HL-60 (cell line): ENCODE measurements at regions not wholly inside any gene's neighbourhood (a gene's known extent, or its start where the extent isn't known, plus 50 kb on each side); places are given as distances from the start of the nearest gene placed in this dataset.
"Not testable (repeated sequence)": the region's sequence is repeated elsewhere in the genome, so short reads cannot be mapped to it uniquely, and the experiment has no call there.

ENCODE experiments used
- GABPA ChIP-seq: IDR thresholded peaks from 2 replicates; pipeline ENCODE4 v1.6.1; 2012; ENCODE audit warnings: low read depth
- SPI1 ChIP-seq: IDR thresholded peaks from 2 replicates; pipeline ENCODE4 v1.6.1; 2012; ENCODE audit warnings: low read depth, mild to moderate bottlenecking, borderline replicate concordance
- TF ChIP-seq, protein P1 (sequence below): IDR thresholded peaks from one replicate; pipeline ENCODE4 v1.5.1; 2011; ENCODE audit warnings: low read length, control low read depth, inconsistent platforms; ENCODE audit not compliant: insufficient read depth
- TF ChIP-seq, protein P2 (sequence below): IDR thresholded peaks from 2 replicates; pipeline ENCODE4 v1.6.1; 2012; ENCODE audit warnings: low read depth; ENCODE audit not compliant: insufficient replicate concordance

DNA sequence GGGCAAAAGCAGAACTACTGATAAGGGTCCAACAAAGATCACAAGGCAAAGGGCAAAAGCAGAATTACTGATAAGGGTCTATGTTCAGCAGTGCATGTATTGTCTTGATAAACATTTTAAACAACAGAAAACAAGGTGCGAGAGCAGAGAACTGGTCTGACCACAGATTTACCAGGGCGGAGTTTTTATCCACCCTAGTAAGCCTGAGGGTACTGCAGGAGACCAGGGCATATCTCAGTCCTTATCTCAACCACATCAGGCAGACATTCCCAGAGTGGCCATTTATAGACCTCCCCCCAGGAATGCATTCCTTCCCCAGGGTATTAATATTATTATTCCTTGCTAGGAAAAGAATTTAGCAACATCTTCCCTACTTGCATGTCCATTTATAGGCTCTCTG, 138.2 kb upstream of the EDNRB start:
- TF ChIP-seq, protein P1, sequence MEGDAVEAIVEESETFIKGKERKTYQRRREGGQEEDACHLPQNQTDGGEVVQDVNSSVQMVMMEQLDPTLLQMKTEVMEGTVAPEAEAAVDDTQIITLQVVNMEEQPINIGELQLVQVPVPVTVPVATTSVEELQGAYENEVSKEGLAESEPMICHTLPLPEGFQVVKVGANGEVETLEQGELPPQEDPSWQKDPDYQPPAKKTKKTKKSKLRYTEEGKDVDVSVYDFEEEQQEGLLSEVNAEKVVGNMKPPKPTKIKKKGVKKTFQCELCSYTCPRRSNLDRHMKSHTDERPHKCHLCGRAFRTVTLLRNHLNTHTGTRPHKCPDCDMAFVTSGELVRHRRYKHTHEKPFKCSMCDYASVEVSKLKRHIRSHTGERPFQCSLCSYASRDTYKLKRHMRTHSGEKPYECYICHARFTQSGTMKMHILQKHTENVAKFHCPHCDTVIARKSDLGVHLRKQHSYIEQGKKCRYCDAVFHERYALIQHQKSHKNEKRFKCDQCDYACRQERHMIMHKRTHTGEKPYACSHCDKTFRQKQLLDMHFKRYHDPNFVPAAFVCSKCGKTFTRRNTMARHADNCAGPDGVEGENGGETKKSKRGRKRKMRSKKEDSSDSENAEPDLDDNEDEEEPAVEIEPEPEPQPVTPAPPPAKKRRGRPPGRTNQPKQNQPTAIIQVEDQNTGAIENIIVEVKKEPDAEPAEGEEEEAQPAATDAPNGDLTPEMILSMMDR, result not testable (repeated sequence)
- not testable (repeated sequence) for TF ChIP-seq GABPA, SPI1
- TF ChIP-seq, protein P2, sequence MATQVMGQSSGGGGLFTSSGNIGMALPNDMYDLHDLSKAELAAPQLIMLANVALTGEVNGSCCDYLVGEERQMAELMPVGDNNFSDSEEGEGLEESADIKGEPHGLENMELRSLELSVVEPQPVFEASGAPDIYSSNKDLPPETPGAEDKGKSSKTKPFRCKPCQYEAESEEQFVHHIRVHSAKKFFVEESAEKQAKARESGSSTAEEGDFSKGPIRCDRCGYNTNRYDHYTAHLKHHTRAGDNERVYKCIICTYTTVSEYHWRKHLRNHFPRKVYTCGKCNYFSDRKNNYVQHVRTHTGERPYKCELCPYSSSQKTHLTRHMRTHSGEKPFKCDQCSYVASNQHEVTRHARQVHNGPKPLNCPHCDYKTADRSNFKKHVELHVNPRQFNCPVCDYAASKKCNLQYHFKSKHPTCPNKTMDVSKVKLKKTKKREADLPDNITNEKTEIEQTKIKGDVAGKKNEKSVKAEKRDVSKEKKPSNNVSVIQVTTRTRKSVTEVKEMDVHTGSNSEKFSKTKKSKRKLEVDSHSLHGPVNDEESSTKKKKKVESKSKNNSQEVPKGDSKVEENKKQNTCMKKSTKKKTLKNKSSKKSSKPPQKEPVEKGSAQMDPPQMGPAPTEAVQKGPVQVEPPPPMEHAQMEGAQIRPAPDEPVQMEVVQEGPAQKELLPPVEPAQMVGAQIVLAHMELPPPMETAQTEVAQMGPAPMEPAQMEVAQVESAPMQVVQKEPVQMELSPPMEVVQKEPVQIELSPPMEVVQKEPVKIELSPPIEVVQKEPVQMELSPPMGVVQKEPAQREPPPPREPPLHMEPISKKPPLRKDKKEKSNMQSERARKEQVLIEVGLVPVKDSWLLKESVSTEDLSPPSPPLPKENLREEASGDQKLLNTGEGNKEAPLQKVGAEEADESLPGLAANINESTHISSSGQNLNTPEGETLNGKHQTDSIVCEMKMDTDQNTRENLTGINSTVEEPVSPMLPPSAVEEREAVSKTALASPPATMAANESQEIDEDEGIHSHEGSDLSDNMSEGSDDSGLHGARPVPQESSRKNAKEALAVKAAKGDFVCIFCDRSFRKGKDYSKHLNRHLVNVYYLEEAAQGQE, result not testable (repeated sequence)
